Chondrocyte (in vitro differentiated cells): ENCODE measurements at regions not wholly inside any gene's neighbourhood (a gene's known extent, or its start where the extent isn't known, plus 50 kb on each side); places are given as distances from the start of the nearest gene placed in this dataset.
"Not testable (repeated sequence)": the region's sequence is repeated elsewhere in the genome, so short reads cannot be mapped to it uniquely, and the experiment has no call there.

Experiments used
- DNase-seq: peaks from one replicate; pipeline ENCODE4 v3.0.0; 2021; ENCODE audit warnings: mixed read lengths, low spot score
- H3K27ac Mint-ChIP-seq: one replicate; pipeline ENCODE4 v1.8.0; 2021; ENCODE audit warnings: mild to moderate bottlenecking, moderate library complexity, mixed read lengths; ENCODE audit not compliant: unreplicated experiment
- H3K27me3 Mint-ChIP-seq: 2 replicates; pipeline ENCODE4 v1.8.0; 2021; ENCODE audit warnings: low read depth, mixed read lengths
- H3K36me3 Mint-ChIP-seq: 2 replicates; pipeline ENCODE4 v1.8.0; 2021; ENCODE audit warnings: low read depth, mixed read lengths
- H3K4me1 Mint-ChIP-seq: 2 replicates; pipeline ENCODE4 v1.8.0; 2021; ENCODE audit warnings: low read depth, mild to moderate bottlenecking, mixed read lengths
- H3K4me3 Mint-ChIP-seq: one replicate; pipeline ENCODE4 v1.8.0; 2021; ENCODE audit warnings: mild to moderate bottlenecking, moderate library complexity, mixed read lengths; ENCODE audit not compliant: unreplicated experiment
- H3K9me3 Mint-ChIP-seq: 2 replicates; pipeline ENCODE4 v1.8.0; 2021; ENCODE audit warnings: low read depth, mixed read lengths
- CTCF ChIP-seq: fragments of 200-600 bp; sonication (generic); IDR thresholded peaks from 2 replicates; pipeline ENCODE4 v1.5.0; 2021; ENCODE audit warnings: antibody characterized with exemption, mild to moderate bottlenecking, moderate library complexity

- Mint-ChIP-seq H3K27me3 (no peaks in the 10 kb centered on the region), H3K9me3 (peaks cover 4% of the 10 kb centered on the region), H3K4me3 (no peak overlapping the region), H3K27ac (no peak overlapping the region), H3K36me3 (no peaks in the 10 kb centered on the region), H3K4me1 (peaks cover 20% of the 10 kb centered on the region)
- DNase-seq = no peak
- TF ChIP-seq CTCF = no peak
These were observed 118.9 kb downstream of the AKR1D1 start for GRCh38 chr7:138195151-138195571.

GRCh38 chr7:138196503-138196946, 120.3 kb downstream of the AKR1D1 start:
- H3K36me3 Mint-ChIP-seq, H3K9me3 Mint-ChIP-seq, H3K4me3 Mint-ChIP-seq, H3K27ac Mint-ChIP-seq, H3K27me3 Mint-ChIP-seq, DNase-seq: not testable (repeated sequence)
- peaks cover 24% of the 10 kb centered on the region for H3K4me1 Mint-ChIP-seq

GRCh38 chr7:138196971-138197896, 121.0 kb downstream of the AKR1D1 start:
- H3K27ac Mint-ChIP-seq = peak overlapping the region; percentile 37
- no peak for TF ChIP-seq CTCF
- peaks cover 3% of the 10 kb centered on the region for H3K9me3 Mint-ChIP-seq
- DNase-seq = no peak
- H3K36me3 Mint-ChIP-seq = no peaks in the 10 kb centered on the region
- no peaks in the 10 kb centered on the region for H3K27me3 Mint-ChIP-seq
- H3K4me1 Mint-ChIP-seq = peaks cover 24% of the 10 kb centered on the region
- H3K4me3 Mint-ChIP-seq = no peak overlapping the region

GRCh38 chr7:138204285-138204981, 128.2 kb downstream of the AKR1D1 start:
- peaks cover 6% of the 10 kb centered on the region for H3K9me3 Mint-ChIP-seq
- H3K27ac Mint-ChIP-seq = peak overlapping the region; percentile 85
- DNase-seq = no peak
- no peaks in the 10 kb centered on the region for H3K27me3 Mint-ChIP-seq
- H3K36me3 Mint-ChIP-seq = peaks cover 3% of the 10 kb centered on the region
- TF ChIP-seq CTCF = no peak
- peaks cover 43% of the 10 kb centered on the region for H3K4me1 Mint-ChIP-seq
- peak overlapping the region; percentile 55 for H3K4me3 Mint-ChIP-seq

- Mint-ChIP-seq H3K27ac (peak overlapping the region; percentile 85), H3K4me3 (peak overlapping the region; percentile 55), H3K27me3 (no peaks in the 10 kb centered on the region)
These were observed 128.7 kb downstream of the AKR1D1 start for GRCh38 chr7:138204982-138205298.

More at GRCh38 chr7:138204982-138205298, 128.7 kb downstream of the AKR1D1 start:
- Mint-ChIP-seq H3K36me3 (peaks cover 3% of the 10 kb centered on the region), H3K4me1 (peaks cover 43% of the 10 kb centered on the region), H3K9me3 (peaks cover 6% of the 10 kb centered on the region)
- TF ChIP-seq CTCF = no peak
- no peak for DNase-seq
